Activated naive CD8-positive, alpha-beta T cell treated with anti-CD3 and anti-CD28 coated beads for 36 hours (primary cell): ENCODE measurements at regions not wholly inside any gene's neighbourhood (a gene's known extent, or its start where the extent isn't known, plus 50 kb on each side); places are given as distances from the start of the nearest gene placed in this dataset.

Experiments used
- DNase-seq: peaks from one replicate; pipeline ENCODE4 v3.0.0; 2021
- H3K27ac Mint-ChIP-seq: one replicate; pipeline ENCODE4 v1.8.0; 2022; ENCODE audit warnings: mild to moderate bottlenecking, moderate library complexity, mixed read lengths
- H3K27me3 Mint-ChIP-seq: one replicate; pipeline ENCODE4 v1.8.0; 2022; ENCODE audit warnings: mild to moderate bottlenecking, mixed read lengths
- H3K36me3 Mint-ChIP-seq: one replicate; pipeline ENCODE4 v1.8.0; 2021; ENCODE audit warnings: mild to moderate bottlenecking, mixed read lengths
- H3K4me1 Mint-ChIP-seq: one replicate; pipeline ENCODE4 v1.8.0; 2021; ENCODE audit warnings: mixed read lengths
- H3K4me3 Mint-ChIP-seq: one replicate; pipeline ENCODE4 v1.8.0; 2022; ENCODE audit warnings: mild to moderate bottlenecking, moderate library complexity, mixed read lengths
- H3K9me3 Mint-ChIP-seq: one replicate; pipeline ENCODE4 v1.8.0; 2022; ENCODE audit warnings: mixed read lengths

- DNase-seq = no peak
- Mint-ChIP-seq H3K9me3 (no peaks in the 10 kb centered on the region), H3K27me3 (no peaks in the 10 kb centered on the region), H3K27ac (no peak overlapping the region), H3K4me3 (no peak overlapping the region), H3K4me1 (peaks cover 31% of the 10 kb centered on the region), H3K36me3 (no peaks in the 10 kb centered on the region)
These were observed 215.9 kb upstream of the TPRG1 start for GRCh38 chr3:188955919-188956318.

- Mint-ChIP-seq H3K9me3 (no peaks in the 10 kb centered on the region), H3K27ac (no peak overlapping the region), H3K27me3 (no peaks in the 10 kb centered on the region), H3K4me3 (no peak overlapping the region), H3K4me1 (peaks cover 26% of the 10 kb centered on the region), H3K36me3 (no peaks in the 10 kb centered on the region)
- DNase-seq = no peak
These were observed 214.8 kb upstream of the TPRG1 start for GRCh38 chr3:188956839-188957489.

- no peaks in the 10 kb centered on the region for H3K9me3 Mint-ChIP-seq
These were observed 212.8 kb upstream of the TPRG1 start for GRCh38 chr3:188959013-188959412.

GRCh38 chr3:188962253-188963247, 209.2 kb upstream of the TPRG1 start:
- no peak overlapping the region for H3K4me3 Mint-ChIP-seq
- H3K27me3 Mint-ChIP-seq = peaks cover 16% of the 10 kb centered on the region
- peak; percentile 19 for DNase-seq
- H3K36me3 Mint-ChIP-seq = no peaks in the 10 kb centered on the region
- no peak overlapping the region for H3K27ac Mint-ChIP-seq
- no peaks in the 10 kb centered on the region for H3K9me3 Mint-ChIP-seq
- H3K4me1 Mint-ChIP-seq = peaks cover 19% of the 10 kb centered on the region

More at GRCh38 chr3:188959013-188959412, 212.8 kb upstream of the TPRG1 start:
- no peak for DNase-seq
- peaks cover 33% of the 10 kb centered on the region for H3K4me1 Mint-ChIP-seq
- H3K4me3 Mint-ChIP-seq = no peak overlapping the region
- H3K36me3 Mint-ChIP-seq = no peaks in the 10 kb centered on the region
- H3K27me3 Mint-ChIP-seq = peaks cover 7% of the 10 kb centered on the region
- H3K27ac Mint-ChIP-seq = no peak overlapping the region

GRCh38 chr3:188964957-188965356, 206.8 kb upstream of the TPRG1 start:
- no peaks in the 10 kb centered on the region for H3K9me3 Mint-ChIP-seq
- H3K4me1 Mint-ChIP-seq = peaks cover 11% of the 10 kb centered on the region
- H3K27ac Mint-ChIP-seq = no peak overlapping the region
- peaks cover 16% of the 10 kb centered on the region for H3K27me3 Mint-ChIP-seq
- no peaks in the 10 kb centered on the region for H3K36me3 Mint-ChIP-seq
- no peak overlapping the region for H3K4me3 Mint-ChIP-seq
- DNase-seq = no peak

GRCh38 chr3:188972310-188972709, 199.5 kb upstream of the TPRG1 start:
- no peaks in the 10 kb centered on the region for H3K9me3 Mint-ChIP-seq
- H3K4me3 Mint-ChIP-seq = no peak overlapping the region
- H3K27me3 Mint-ChIP-seq = no peaks in the 10 kb centered on the region
- DNase-seq = no peak
- H3K4me1 Mint-ChIP-seq = peaks cover 17% of the 10 kb centered on the region
- H3K36me3 Mint-ChIP-seq = no peaks in the 10 kb centered on the region
- no peak overlapping the region for H3K27ac Mint-ChIP-seq

- Mint-ChIP-seq H3K27me3 (no peaks in the 10 kb centered on the region), H3K9me3 (no peaks in the 10 kb centered on the region), H3K27ac (no peak overlapping the region), H3K36me3 (no peaks in the 10 kb centered on the region), H3K4me1 (peaks cover 17% of the 10 kb centered on the region), H3K4me3 (no peak overlapping the region)
- DNase-seq = peak; percentile 22
These were observed 196.7 kb upstream of the TPRG1 start for GRCh38 chr3:188974856-188975599.

GRCh38 chr3:188975600-188976314, 196.0 kb upstream of the TPRG1 start:
- Mint-ChIP-seq H3K27me3 (no peaks in the 10 kb centered on the region), H3K4me3 (no peak overlapping the region), H3K27ac (no peak overlapping the region), H3K4me1 (peaks cover 17% of the 10 kb centered on the region), H3K9me3 (no peaks in the 10 kb centered on the region), H3K36me3 (no peaks in the 10 kb centered on the region)
- DNase-seq = no peak

GRCh38 chr3:188976407-188976806, 195.4 kb upstream of the TPRG1 start:
- DNase-seq = no peak
- H3K36me3 Mint-ChIP-seq = no peaks in the 10 kb centered on the region
- no peaks in the 10 kb centered on the region for H3K27me3 Mint-ChIP-seq
- H3K4me3 Mint-ChIP-seq = no peak overlapping the region
- H3K27ac Mint-ChIP-seq = no peak overlapping the region
- peaks cover 17% of the 10 kb centered on the region for H3K4me1 Mint-ChIP-seq
- no peaks in the 10 kb centered on the region for H3K9me3 Mint-ChIP-seq

- Mint-ChIP-seq H3K4me1 (peaks cover 14% of the 10 kb centered on the region), H3K27me3 (peaks cover 3% of the 10 kb centered on the region), H3K36me3 (no peaks in the 10 kb centered on the region), H3K27ac (no peak overlapping the region), H3K4me3 (no peak overlapping the region), H3K9me3 (no peaks in the 10 kb centered on the region)
- no peak for DNase-seq
These were observed 193.2 kb upstream of the TPRG1 start for GRCh38 chr3:188978421-188979171.

- peaks cover 3% of the 10 kb centered on the region for H3K27me3 Mint-ChIP-seq
- no peaks in the 10 kb centered on the region for H3K9me3 Mint-ChIP-seq
These were observed 192.5 kb upstream of the TPRG1 start for GRCh38 chr3:188979248-188979647.

GRCh38 chr3:188979669-188980310, 192.0 kb upstream of the TPRG1 start:
- Mint-ChIP-seq H3K4me1 (peaks cover 9% of the 10 kb centered on the region), H3K4me3 (no peak overlapping the region), H3K36me3 (no peaks in the 10 kb centered on the region), H3K27me3 (peaks cover 3% of the 10 kb centered on the region), H3K9me3 (no peaks in the 10 kb centered on the region), H3K27ac (no peak overlapping the region)
- DNase-seq = no peak

More at GRCh38 chr3:188979248-188979647, 192.5 kb upstream of the TPRG1 start:
- Mint-ChIP-seq H3K27ac (no peak overlapping the region), H3K36me3 (no peaks in the 10 kb centered on the region), H3K4me3 (no peak overlapping the region), H3K4me1 (peaks cover 13% of the 10 kb centered on the region)
- DNase-seq = no peak

- Mint-ChIP-seq H3K27ac (no peak overlapping the region), H3K27me3 (peaks cover 14% of the 10 kb centered on the region), H3K36me3 (no peaks in the 10 kb centered on the region), H3K4me3 (no peak overlapping the region), H3K9me3 (no peaks in the 10 kb centered on the region), H3K4me1 (no peaks in the 10 kb centered on the region)
- no peak for DNase-seq
These were observed 178.6 kb upstream of the TPRG1 start for GRCh38 chr3:188993181-188993580.
